Neuronal stem cell (in vitro differentiated cells): ENCODE measurements at regions not wholly inside any gene's neighbourhood (a gene's known extent, or its start where the extent isn't known, plus 50 kb on each side); places are given as distances from the start of the nearest gene placed in this dataset.

ENCODE experiments used
- DNase-seq: peaks from one replicate; pipeline ENCODE4 v3.0.0-alpha.2; 2013; ENCODE audit warnings: low spot score
- H2AFZ ChIP-seq: one replicate; pipeline ENCODE4 v1.6.1; 2013; ENCODE audit warnings: mild to moderate bottlenecking, low read length, inconsistent platforms
- H2AK5ac ChIP-seq: 2 replicates; pipeline ENCODE4 v1.6.1; 2013; ENCODE audit warnings: low read depth, mild to moderate bottlenecking, inconsistent platforms, low read length, moderate library complexity, mixed read lengths
- H2BK120ac ChIP-seq: 2 replicates; pipeline ENCODE4 v1.6.1; 2013; ENCODE audit warnings: low read depth, mild to moderate bottlenecking, inconsistent platforms, low read length, moderate library complexity, mixed read lengths
- H2BK12ac ChIP-seq: one replicate; pipeline ENCODE4 v1.6.1; 2013; ENCODE audit warnings: low read length, inconsistent platforms
- H2BK15ac ChIP-seq: 2 replicates; pipeline ENCODE4 v1.6.1; 2013; ENCODE audit warnings: mild to moderate bottlenecking, low read length, inconsistent platforms, mixed read lengths
- H2BK5ac ChIP-seq: one replicate; pipeline ENCODE4 v1.6.1; 2013; ENCODE audit warnings: inconsistent platforms, mild to moderate bottlenecking, low read length, moderate library complexity
- H3K14ac ChIP-seq: one replicate; pipeline ENCODE4 v1.6.1; 2013; ENCODE audit warnings: low read length, inconsistent platforms
- H3K18ac ChIP-seq: 2 replicates; pipeline ENCODE4 v1.6.1; 2013; ENCODE audit warnings: low read length, inconsistent platforms
- H3K23ac ChIP-seq: 2 replicates; pipeline ENCODE4 v1.6.1; 2013; ENCODE audit warnings: low read depth, mild to moderate bottlenecking, mixed read lengths, low read length, inconsistent platforms; ENCODE audit not compliant: poor library complexity
- H3K27ac ChIP-seq: replicated peaks from 3 replicates; pipeline ENCODE4 v1.5.1; 2013; ENCODE audit warnings: low read length, inconsistent platforms
- H3K27me3 ChIP-seq, 3 experiments: 2 replicates each; pipeline ENCODE4 v1.6.1; 2013; ENCODE audit warnings: low read length in 3 of 3, mild to moderate bottlenecking in 2 of 3, inconsistent platforms in 1 of 3, low read depth in 1 of 3, mixed read lengths in 1 of 3, moderate library complexity in 1 of 3; ENCODE audit not compliant: control insufficient read depth in 3 of 3, insufficient read depth in 3 of 3
- H3K36me3 ChIP-seq, 2 donors: replicated peaks in 1 of 2; 2 replicates each; pipeline ENCODE4 v1.6.1; 2013; ENCODE audit warnings: low read length in 2 of 2; ENCODE audit not compliant: control insufficient read depth in 2 of 2, insufficient read depth in 2 of 2
- H3K4ac ChIP-seq: 2 replicates; pipeline ENCODE4 v1.6.1; 2013; ENCODE audit warnings: inconsistent platforms, mild to moderate bottlenecking, low read length, moderate library complexity
- H3K4me1 ChIP-seq, 2 donors: 1 replicate in 1 of 2; 2 replicates in 1 of 2; pipeline ENCODE4 v1.6.1; 2013; ENCODE audit warnings: low read length in 2 of 2, low read depth in 1 of 2; ENCODE audit not compliant: control insufficient read depth in 2 of 2, insufficient read depth in 1 of 2
- H3K4me2 ChIP-seq: one replicate; pipeline ENCODE4 v1.6.1; 2013; ENCODE audit warnings: mild to moderate bottlenecking, low read length, inconsistent platforms; ENCODE audit not compliant: insufficient read depth, poor library complexity, severe bottlenecking
- H3K4me3 ChIP-seq, 2 donors: 2 replicates each; pipeline ENCODE4 v1.5.1; 2013; ENCODE audit warnings: low read length in 2 of 2, mild to moderate bottlenecking in 2 of 2, inconsistent platforms in 1 of 2, moderate library complexity in 1 of 2
- H3K79me1 ChIP-seq: one replicate; pipeline ENCODE4 v1.6.1; 2013; ENCODE audit warnings: low read depth, mild to moderate bottlenecking, inconsistent platforms, low read length, moderate library complexity
- H3K9ac ChIP-seq: one replicate; pipeline ENCODE4 v1.6.1; 2013; ENCODE audit warnings: mild to moderate bottlenecking, low read depth, low read length, inconsistent platforms; ENCODE audit not compliant: poor library complexity
- H3K9me3 ChIP-seq, 2 donors: replicated peaks in 1 of 2; 2 replicates each; pipeline versions ENCODE3 to v1.6.1; 2013; ENCODE audit warnings: low read length in 2 of 2, mild to moderate bottlenecking in 2 of 2, inconsistent platforms in 1 of 2, low read depth in 1 of 2, mixed read lengths in 1 of 2, moderate library complexity in 1 of 2; ENCODE audit not compliant: control insufficient read depth in 2 of 2, insufficient read depth in 1 of 2
- H4K8ac ChIP-seq: one replicate; pipeline ENCODE4 v1.6.1; 2013; ENCODE audit warnings: low read depth, mild to moderate bottlenecking, inconsistent platforms, low read length, moderate library complexity
- H4K91ac ChIP-seq: one replicate; pipeline ENCODE4 v1.6.1; 2013; ENCODE audit warnings: low read length, low read depth, mild to moderate bottlenecking, inconsistent platforms; ENCODE audit not compliant: poor library complexity
- WGBS, 2 donors: extraction: QIAGEN DNeasy Blood & Tissue Kit; methylation state at CpG; one replicate each; pipeline ENCODE4 v1.1.7; 2013; ENCODE audit warnings: missing lambda C conversion rate in 2 of 2, mixed read lengths in 1 of 2; ENCODE audit not compliant: insufficient read length in 2 of 2, insufficient replicate concordance in 1 of 2; ENCODE audit errors: extremely low coverage in 2 of 2; 5-methylcytosine and 5-hydroxymethylcytosine counted together

DNA sequence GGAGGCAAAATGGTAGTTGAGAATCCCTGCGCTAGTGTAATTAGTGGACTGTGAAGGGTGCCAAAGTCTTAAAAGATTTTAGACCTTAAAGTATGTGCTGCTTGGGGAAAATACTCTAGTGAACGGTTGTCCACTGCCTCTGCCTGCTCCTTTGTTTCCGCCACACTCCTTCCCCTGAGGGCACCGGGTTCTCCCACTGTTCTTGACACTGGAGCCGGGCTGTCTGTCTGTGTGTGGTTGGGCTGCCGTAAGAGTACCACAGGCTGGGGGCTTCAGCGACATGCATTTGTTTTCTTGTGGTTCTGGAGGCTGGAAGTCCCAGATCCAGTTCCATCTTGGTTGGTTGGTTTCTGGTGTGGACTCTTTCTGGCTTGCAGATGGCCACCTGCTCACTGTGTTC lies 76.2 kb downstream of the CLDN34 start:
- Histone ChIP-seq H3K4me2 (no peak overlapping the region), H3K4me1 (peaks cover 9 to 13% of the 10 kb centered on the region in 2 donors), H3K27ac (no peak overlapping the region), H3K9me3 (no peaks in the 10 kb centered on the region), H2BK5ac (no peak overlapping the region), H4K91ac (no peak overlapping the region), H3K79me1 (peaks cover 5% of the 10 kb centered on the region), H3K14ac (no peak overlapping the region), H3K4ac (no peak overlapping the region), H3K9ac (no peak overlapping the region), H3K4me3 (no peak overlapping the region), H2BK120ac (no peak overlapping the region), H2AK5ac (no peak overlapping the region), H2BK12ac (no peak overlapping the region), H3K27me3 (no peaks in the 10 kb centered on the region), H4K8ac (no peak overlapping the region), H3K36me3 (no peaks in the 10 kb centered on the region), H3K23ac (no peak overlapping the region), H2AFZ (no peak overlapping the region), H2BK15ac (no peak overlapping the region), H3K18ac (no peak overlapping the region)
- WGBS, 2 donors: no CpG with 5 or more reads among the region's 7 CpGs
- no peak for DNase-seq

- Histone ChIP-seq H2AK5ac (no peak overlapping the region), H3K14ac (no peak overlapping the region), H3K9ac (no peak overlapping the region), H2BK12ac (no peak overlapping the region), H3K79me1 (peaks cover 5% of the 10 kb centered on the region), H3K27me3 (no peaks in the 10 kb centered on the region), H3K4me3 (no peak overlapping the region), H4K91ac (no peak overlapping the region), H3K36me3 (no peaks in the 10 kb centered on the region), H3K23ac (no peak overlapping the region), H2BK15ac (no peak overlapping the region), H3K18ac (no peak overlapping the region), H3K9me3 (no peaks in the 10 kb centered on the region), H2AFZ (no peak overlapping the region), H4K8ac (no peak overlapping the region), H2BK120ac (no peak overlapping the region), H3K4me2 (no peak overlapping the region), H3K27ac (no peak overlapping the region), H3K4ac (no peak overlapping the region), H2BK5ac (no peak overlapping the region), H3K4me1 (peaks cover 12 to 17% of the 10 kb centered on the region in 2 donors)
- DNase-seq: no peak
- no CpG with 5 or more reads among the region's 5 CpGs for WGBS, 2 donors
Measured at GRCh38 chrX:10044021-10044420, 76.9 kb downstream of the CLDN34 start.

- H3K4me2 ChIP-seq: no peak overlapping the region
- peaks cover 15 to 21% of the 10 kb centered on the region in 2 donors for H3K4me1 ChIP-seq
- H2AFZ ChIP-seq: no peak overlapping the region
- no peak overlapping the region for H2BK15ac ChIP-seq
- no peak overlapping the region for H4K8ac ChIP-seq
- H3K23ac ChIP-seq: no peak overlapping the region
- no peak for DNase-seq
- H3K79me1 ChIP-seq: peaks cover 5% of the 10 kb centered on the region
- H3K36me3 ChIP-seq: no peaks in the 10 kb centered on the region
- WGBS, 2 donors: no CpG with 5 or more reads among the region's 13 CpGs
- H3K9ac ChIP-seq: no peak overlapping the region
- H2BK12ac ChIP-seq: no peak overlapping the region
- no peak overlapping the region for H2BK120ac ChIP-seq
- no peak overlapping the region for H3K4ac ChIP-seq
- H3K14ac ChIP-seq: no peak overlapping the region
- H2BK5ac ChIP-seq: no peak overlapping the region
- no peak overlapping the region for H3K18ac ChIP-seq
- H3K4me3 ChIP-seq: no peak overlapping the region
- no peak overlapping the region for H4K91ac ChIP-seq
- no peaks in the 10 kb centered on the region for H3K27me3 ChIP-seq
- H3K27ac ChIP-seq: no peak overlapping the region
- H2AK5ac ChIP-seq: no peak overlapping the region
- no peaks in the 10 kb centered on the region for H3K9me3 ChIP-seq
Measured at GRCh38 chrX:10045327-10046000, 78.3 kb downstream of the CLDN34 start.

DNA sequence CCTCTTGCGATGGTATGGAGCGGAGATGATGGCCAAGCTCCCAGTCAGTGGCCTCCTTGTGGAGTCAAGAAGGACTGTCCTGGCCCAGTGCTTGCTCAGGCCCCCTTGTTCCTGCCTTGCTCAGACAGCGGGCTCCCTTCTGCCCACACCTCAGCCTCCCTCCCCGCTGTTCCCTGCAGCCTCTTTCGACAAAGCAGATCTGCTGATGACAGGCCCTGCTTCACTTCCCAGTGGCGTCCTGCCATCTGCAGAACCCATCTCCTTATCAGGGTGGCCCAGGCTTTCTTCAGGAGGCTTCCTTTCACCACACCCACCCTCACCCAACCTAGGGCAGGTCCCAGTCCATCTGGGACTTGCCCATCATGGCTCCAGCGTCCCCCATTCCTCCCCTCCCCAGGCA lies 80.0 kb downstream of the CLDN34 start:
- no peak overlapping the region for H2AFZ ChIP-seq
- no peak overlapping the region for H2BK15ac ChIP-seq
- no peak overlapping the region for H3K4ac ChIP-seq
- WGBS, 2 donors: no CpG with 5 or more reads among the region's 7 CpGs
- H3K18ac ChIP-seq: peak overlapping the region; percentile 48
- H2AK5ac ChIP-seq: peak overlapping the region; percentile 81
- H2BK5ac ChIP-seq: no peak overlapping the region
- peaks cover 5% of the 10 kb centered on the region for H3K79me1 ChIP-seq
- H3K4me1 ChIP-seq: peaks cover 15 to 19% of the 10 kb centered on the region in 2 donors
- no peak overlapping the region for H3K4me2 ChIP-seq
- no peaks in the 10 kb centered on the region for H3K9me3 ChIP-seq
- no peak overlapping the region for H3K14ac ChIP-seq
- no peak overlapping the region for H2BK12ac ChIP-seq
- H3K27me3 ChIP-seq: no peaks in the 10 kb centered on the region
- no peak overlapping the region for H4K91ac ChIP-seq
- no peak overlapping the region for H3K4me3 ChIP-seq
- DNase-seq: no peak
- H2BK120ac ChIP-seq: no peak overlapping the region
- no peaks in the 10 kb centered on the region for H3K36me3 ChIP-seq
- H3K27ac ChIP-seq: no peak overlapping the region
- H4K8ac ChIP-seq: no peak overlapping the region
- H3K23ac ChIP-seq: no peak overlapping the region
- no peak overlapping the region for H3K9ac ChIP-seq
